Fibroblast of pulmonary artery (primary cell): ENCODE measurements at regions not wholly inside any gene's neighbourhood (a gene's known extent, or its start where the extent isn't known, plus 50 kb on each side); places are given as distances from the start of the nearest gene placed in this dataset.

ENCODE experiments used
- DNase-seq: peaks from one replicate; pipeline ENCODE4 v3.0.0-alpha.2; 2010; ENCODE audit warnings: low read depth
- H3K4me3 ChIP-seq: replicated peaks from 2 replicates; pipeline ENCODE4 v1.5.1; 2011; ENCODE audit warnings: low read depth, mild to moderate bottlenecking, control low read depth, low read length, moderate library complexity
- TF ChIP-seq, protein P1 (sequence below): IDR thresholded peaks from 2 replicates; pipeline ENCODE4 v1.5.1; 2011; ENCODE audit warnings: mild to moderate bottlenecking, control low read depth, low read length, inconsistent platforms; ENCODE audit errors: missing control alignments

- TF ChIP-seq, protein P1, sequence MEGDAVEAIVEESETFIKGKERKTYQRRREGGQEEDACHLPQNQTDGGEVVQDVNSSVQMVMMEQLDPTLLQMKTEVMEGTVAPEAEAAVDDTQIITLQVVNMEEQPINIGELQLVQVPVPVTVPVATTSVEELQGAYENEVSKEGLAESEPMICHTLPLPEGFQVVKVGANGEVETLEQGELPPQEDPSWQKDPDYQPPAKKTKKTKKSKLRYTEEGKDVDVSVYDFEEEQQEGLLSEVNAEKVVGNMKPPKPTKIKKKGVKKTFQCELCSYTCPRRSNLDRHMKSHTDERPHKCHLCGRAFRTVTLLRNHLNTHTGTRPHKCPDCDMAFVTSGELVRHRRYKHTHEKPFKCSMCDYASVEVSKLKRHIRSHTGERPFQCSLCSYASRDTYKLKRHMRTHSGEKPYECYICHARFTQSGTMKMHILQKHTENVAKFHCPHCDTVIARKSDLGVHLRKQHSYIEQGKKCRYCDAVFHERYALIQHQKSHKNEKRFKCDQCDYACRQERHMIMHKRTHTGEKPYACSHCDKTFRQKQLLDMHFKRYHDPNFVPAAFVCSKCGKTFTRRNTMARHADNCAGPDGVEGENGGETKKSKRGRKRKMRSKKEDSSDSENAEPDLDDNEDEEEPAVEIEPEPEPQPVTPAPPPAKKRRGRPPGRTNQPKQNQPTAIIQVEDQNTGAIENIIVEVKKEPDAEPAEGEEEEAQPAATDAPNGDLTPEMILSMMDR = no peak
- DNase-seq = no peak
- no peak overlapping the region for H3K4me3 ChIP-seq
Observed at GRCh38 chr1:103387898-103388297, 137.6 kb upstream of the RNPC3 start.

DNA sequence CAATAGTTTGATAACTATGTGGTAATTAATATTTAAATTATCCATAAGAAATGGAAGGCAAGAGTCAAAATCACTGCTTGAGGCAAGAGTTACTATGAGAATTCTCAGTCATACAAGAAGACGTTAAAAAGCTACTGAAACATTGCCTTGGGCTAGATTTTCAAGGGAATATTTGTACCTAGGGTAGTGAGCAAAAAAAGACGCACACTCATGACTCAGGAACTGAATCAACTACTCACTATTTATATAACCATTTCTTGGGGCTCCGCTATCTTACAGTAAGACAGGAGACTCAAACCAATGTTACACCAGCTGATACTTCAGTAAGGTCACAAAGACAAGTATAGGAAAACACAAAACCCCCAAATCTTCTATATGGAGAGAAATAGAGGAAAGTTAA lies 151.5 kb upstream of the RNPC3 start:
- no peak for DNase-seq
- TF ChIP-seq, protein P1 = no peak
- no peak overlapping the region for H3K4me3 ChIP-seq

- no peak for DNase-seq
- TF ChIP-seq, protein P1 = no peak
Observed at GRCh38 chr1:103372866-103373265, 152.6 kb upstream of the RNPC3 start.

DNA sequence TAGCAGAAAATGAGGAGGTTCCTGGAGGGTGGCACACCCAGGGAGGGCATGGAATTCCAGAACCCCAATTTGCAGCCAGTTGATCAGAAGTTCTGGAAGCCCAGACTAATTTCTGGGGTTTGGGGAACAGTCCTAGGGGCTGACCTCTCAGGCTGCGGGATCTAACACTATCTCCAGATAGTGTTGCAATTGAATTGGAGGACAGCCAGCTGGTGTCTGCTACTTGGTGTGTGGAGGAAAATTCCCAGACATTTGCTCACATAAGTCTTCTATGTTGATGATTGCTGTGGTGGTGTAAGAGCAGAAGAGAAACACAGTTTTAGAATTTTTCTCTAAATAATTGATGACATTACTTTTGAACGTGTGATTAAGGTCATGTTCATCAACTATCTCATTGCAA lies 154.3 kb upstream of the RNPC3 start:
- no peak overlapping the region for H3K4me3 ChIP-seq
- TF ChIP-seq, protein P1 = no peak
- DNase-seq = peak; percentile 33

More at GRCh38 chr1:103372866-103373265, 152.6 kb upstream of the RNPC3 start:
- no peak overlapping the region for H3K4me3 ChIP-seq

- TF ChIP-seq, protein P1 = no peak
- DNase-seq = no peak
- H3K4me3 ChIP-seq = no peak overlapping the region
Observed at GRCh38 chr1:103367186-103367585, 158.3 kb upstream of the RNPC3 start.

DNA sequence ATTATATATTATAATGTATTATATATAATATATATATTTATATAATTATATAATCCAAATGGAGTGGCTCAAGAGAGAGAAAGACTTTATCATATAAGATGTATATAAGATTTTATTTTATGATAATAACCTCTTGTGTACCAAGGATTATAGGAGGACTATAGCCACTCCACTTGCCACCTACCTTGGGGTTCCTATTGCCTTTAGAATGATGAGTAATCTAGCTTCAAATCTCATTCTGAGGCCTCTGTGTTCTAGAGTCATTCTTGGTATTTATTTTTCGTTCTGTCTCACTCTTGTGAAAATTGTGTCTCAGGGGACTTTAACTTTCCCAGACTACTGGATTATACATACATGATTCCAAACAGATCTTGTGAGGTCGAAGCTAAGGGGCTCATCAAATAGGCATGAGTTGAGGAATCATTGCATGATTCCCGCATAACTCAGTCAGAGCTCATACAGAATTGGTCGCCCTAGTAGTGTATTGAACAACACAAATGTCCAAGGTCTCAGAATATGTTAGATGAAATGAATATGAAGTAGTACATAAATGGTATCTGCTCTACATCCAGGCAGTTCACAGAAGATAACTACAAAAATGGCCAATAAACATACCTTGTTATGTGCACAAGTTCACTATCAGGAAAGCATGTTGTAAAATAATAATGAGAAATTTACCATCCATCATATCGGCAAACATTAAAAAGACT lies 159.5 kb upstream of the RNPC3 start:
- TF ChIP-seq, protein P1 = no peak
- no peak for DNase-seq
- H3K4me3 ChIP-seq = no peak overlapping the region

- TF ChIP-seq, protein P1 = no peak
- DNase-seq = no peak
- no peak overlapping the region for H3K4me3 ChIP-seq
Observed at GRCh38 chr1:103363008-103363365, 162.5 kb upstream of the RNPC3 start.
